ENCODE measurements at regions not wholly inside any gene's neighbourhood (a gene's known extent, or its start where the extent isn't known, plus 50 kb on each side); places are given as distances from the start of the nearest gene placed in this dataset.
"Not testable (repeated sequence)": the region's sequence is repeated elsewhere in the genome, so short reads cannot be mapped to it uniquely, and the experiment has no call there.

DNA sequence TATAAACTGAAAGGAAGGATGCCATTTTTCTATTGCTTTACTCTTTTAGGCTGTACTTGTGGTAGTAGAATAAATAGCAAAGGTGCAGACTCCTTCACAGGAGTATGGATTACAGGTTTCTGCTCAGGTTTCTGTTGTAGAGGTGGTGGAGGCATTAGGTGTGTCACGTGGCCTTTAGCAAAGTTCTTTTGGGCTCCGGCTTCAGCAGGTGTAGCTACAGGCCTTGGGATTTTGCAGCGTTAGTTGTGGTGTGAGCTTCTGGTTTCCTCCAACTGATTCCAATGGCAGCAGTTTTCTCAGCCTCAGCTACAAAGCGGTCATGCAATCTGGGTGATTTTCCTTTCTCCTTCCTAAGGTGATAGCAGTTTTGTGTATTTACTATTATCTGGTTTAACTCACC, 255.8 kb upstream of the GK2 start:
- TF ChIP-seq, protein P1, sequence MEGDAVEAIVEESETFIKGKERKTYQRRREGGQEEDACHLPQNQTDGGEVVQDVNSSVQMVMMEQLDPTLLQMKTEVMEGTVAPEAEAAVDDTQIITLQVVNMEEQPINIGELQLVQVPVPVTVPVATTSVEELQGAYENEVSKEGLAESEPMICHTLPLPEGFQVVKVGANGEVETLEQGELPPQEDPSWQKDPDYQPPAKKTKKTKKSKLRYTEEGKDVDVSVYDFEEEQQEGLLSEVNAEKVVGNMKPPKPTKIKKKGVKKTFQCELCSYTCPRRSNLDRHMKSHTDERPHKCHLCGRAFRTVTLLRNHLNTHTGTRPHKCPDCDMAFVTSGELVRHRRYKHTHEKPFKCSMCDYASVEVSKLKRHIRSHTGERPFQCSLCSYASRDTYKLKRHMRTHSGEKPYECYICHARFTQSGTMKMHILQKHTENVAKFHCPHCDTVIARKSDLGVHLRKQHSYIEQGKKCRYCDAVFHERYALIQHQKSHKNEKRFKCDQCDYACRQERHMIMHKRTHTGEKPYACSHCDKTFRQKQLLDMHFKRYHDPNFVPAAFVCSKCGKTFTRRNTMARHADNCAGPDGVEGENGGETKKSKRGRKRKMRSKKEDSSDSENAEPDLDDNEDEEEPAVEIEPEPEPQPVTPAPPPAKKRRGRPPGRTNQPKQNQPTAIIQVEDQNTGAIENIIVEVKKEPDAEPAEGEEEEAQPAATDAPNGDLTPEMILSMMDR (IDR thresholded peaks at IDR 0.05; ENCODE audit: low read depth, low read length, missing control alignments): no peak
- in situ Hi-C loops (cut with HindIII; ENCODE audit: low sequenced_read_pairs): loop anchor here (25.0 kb wide), 1 partner anchor 673 kb away; the partner anchor contains the start of gene CFAP299
- H3K4me3 ChIP-seq (ENCODE audit: low read depth, low read length): no peak overlapping the region
- DNase-seq (ENCODE audit: low read depth): no peak

DNA sequence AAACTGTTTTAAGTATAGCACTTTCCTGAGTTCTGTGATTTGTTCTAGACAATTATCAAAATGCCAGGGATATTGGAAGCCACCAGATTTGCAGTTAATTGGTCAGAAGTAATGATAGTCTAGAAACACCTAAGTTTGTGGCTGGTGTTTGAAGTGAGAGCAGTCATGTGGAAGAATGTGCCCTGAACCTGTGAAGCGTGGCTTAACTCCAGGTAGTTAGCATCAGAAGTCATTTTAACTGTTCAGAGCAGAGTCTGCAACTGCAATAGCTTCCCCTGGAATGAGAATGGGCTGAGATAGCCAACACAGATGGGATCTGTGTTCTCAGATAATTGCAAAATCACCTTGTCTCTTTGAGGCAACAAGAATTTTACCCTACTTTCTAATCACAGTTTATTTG, 255.1 kb upstream of the GK2 start:
- in situ Hi-C loops (cut with HindIII; ENCODE audit: low sequenced_read_pairs): loop anchor here (25.0 kb wide), 1 partner anchor 674 kb away; the partner anchor contains the start of gene CFAP299
- DNase-seq (ENCODE audit: low read depth): no peak
- TF ChIP-seq, protein P1 (IDR thresholded peaks at IDR 0.05; ENCODE audit: low read depth, low read length, missing control alignments): no peak
- no peak overlapping the region for H3K4me3 ChIP-seq (ENCODE audit: low read depth, low read length)

DNA sequence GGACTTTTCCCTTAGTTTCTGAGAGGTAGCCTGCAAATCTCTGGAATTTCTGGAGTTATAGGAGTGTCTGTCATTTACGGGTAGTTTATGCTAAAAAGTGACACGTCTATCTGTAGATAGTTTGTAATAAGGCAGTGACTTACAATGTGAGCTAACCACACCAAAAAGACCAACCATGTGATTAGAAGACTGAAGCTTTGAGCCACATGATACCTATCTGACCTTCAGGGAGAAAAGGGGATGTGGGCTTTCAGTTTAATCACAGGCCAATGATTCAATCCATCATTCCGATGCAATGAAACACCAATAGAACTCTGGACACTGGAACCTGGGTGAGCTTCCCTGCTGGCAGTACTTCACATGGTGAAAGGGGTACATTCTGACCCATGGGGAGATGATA, 254.6 kb upstream of the GK2 start:
- no peak for DNase-seq (ENCODE audit: low read depth)
- in situ Hi-C loops (cut with HindIII; ENCODE audit: low sequenced_read_pairs): loop anchor here (25.0 kb wide), 1 partner anchor 675 kb away; the partner anchor contains the start of gene CFAP299
- H3K4me3 ChIP-seq (ENCODE audit: low read depth, low read length): no peak overlapping the region

DNA sequence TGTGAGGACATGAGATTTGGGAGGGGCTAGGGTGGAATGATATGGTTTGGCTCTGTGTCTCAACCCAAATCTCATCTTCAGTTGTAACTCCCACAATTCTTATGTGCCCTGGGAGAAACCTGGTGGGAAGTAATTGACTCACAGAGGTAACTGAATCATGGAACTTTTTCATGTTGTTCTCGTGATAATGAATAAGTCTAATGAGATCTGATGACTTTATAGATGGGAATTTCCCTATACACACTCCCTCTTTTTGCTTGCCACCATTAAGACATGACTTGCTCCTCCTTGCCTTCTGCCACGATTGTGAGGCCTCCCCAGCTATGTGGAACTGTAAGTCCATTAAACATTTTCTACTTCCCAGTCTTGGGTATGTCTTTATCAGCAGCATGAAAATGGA, 253.2 kb upstream of the GK2 start:
- TF ChIP-seq, protein P1 (IDR thresholded peaks at IDR 0.05; ENCODE audit: low read depth, low read length, missing control alignments): no peak
- no peak overlapping the region for H3K4me3 ChIP-seq (ENCODE audit: low read depth, low read length)
- in situ Hi-C loops (cut with HindIII; ENCODE audit: low sequenced_read_pairs): loop anchor here (25.0 kb wide), 1 partner anchor 676 kb away; the partner anchor contains the start of gene CFAP299
- DNase-seq (ENCODE audit: low read depth): no peak

More for the DNA sequence above, 254.6 kb upstream of the GK2 start:
- TF ChIP-seq, protein P1 (IDR thresholded peaks at IDR 0.05; ENCODE audit: low read depth, low read length, missing control alignments): no peak

DNA sequence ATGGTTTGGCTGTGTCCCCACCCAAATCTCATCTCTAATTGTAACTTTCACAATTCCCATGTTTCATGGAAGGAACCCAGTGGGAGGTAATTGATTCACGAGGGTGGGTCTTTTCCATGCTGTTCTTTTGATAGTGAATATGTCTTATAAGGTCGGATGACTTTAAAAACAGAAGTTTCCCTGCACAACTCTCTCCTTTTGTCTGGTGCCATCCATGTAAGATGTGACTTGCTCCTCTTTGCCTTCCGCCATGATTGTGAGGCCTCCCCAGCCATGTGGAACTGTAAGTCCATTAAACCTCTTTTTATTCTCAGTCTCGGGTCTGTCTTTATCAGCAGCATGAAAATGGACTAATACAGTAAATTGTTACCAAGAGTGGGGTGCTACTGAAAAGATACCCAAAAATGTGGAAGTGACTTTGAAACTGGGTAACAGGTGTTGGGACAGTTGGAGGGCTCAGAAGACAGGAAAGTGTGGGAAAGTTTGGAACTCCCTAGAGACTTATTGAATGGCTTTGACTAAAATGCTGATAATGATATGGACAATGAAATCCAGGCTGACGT, 251.4 kb upstream of the GK2 start:
- H3K4me3 ChIP-seq (ENCODE audit: low read depth, low read length); DNase-seq (ENCODE audit: low read depth): not testable (repeated sequence)
- in situ Hi-C loops (cut with HindIII; ENCODE audit: low sequenced_read_pairs): loop anchor here (25.0 kb wide), 1 partner anchor 678 kb away; the partner anchor contains the start of gene CFAP299

DNA sequence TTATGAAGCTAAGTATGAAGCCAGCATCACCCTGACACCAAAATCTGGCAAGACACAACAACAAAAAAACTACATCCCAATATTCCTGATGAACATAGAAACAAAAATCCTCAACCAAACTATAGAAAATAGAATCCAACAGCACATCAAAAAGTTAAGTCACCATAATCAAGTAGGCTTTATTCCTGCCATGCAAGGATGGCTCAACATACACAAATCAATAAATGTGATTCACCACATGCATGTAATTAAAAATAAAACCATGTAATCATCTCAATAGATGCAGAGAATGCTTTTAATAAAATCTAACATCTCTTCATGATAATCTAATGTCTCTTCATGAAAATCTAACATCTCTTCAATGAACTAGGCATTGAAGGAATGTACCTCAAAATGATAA, 249.4 kb upstream of the GK2 start:
- TF ChIP-seq, protein P1 (IDR thresholded peaks at IDR 0.05; ENCODE audit: low read depth, low read length, missing control alignments): no peak
- no peak for DNase-seq (ENCODE audit: low read depth)
- no peak overlapping the region for H3K4me3 ChIP-seq (ENCODE audit: low read depth, low read length)
- in situ Hi-C loops (cut with HindIII; ENCODE audit: low sequenced_read_pairs): loop anchor here (25.0 kb wide), 1 partner anchor 680 kb away; the partner anchor contains the start of gene CFAP299

DNA sequence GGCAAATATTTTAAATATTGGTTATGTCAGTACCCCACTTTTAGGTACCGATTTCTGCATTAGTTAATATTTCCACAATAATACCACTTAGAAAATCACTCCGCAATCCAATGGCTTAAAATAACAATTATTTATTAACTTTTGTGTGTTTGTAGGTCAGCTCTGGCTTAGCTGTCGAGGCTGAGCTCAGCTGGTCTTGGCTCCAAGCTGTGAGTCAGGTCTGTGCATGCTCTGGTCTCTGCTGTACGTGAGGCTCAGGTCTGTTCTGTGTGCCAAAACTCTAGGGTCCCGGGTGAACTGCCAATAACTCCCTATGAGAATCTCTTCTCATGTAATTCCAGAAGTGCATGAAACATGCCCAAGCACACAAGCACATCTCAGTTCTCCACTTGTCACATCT, 245.8 kb upstream of the GK2 start:
- no peak overlapping the region for H3K4me3 ChIP-seq (ENCODE audit: low read depth, low read length)
- in situ Hi-C loops (cut with HindIII; ENCODE audit: low sequenced_read_pairs): loop anchor here (25.0 kb wide), 1 partner anchor 683 kb away; the partner anchor contains the start of gene CFAP299
- DNase-seq (ENCODE audit: low read depth): peak; percentile 1
- TF ChIP-seq, protein P1 (IDR thresholded peaks at IDR 0.05; ENCODE audit: low read depth, low read length, missing control alignments): no peak

All from astrocyte of the cerebellum (primary cell).